ACHN (cell line): ENCODE measurements at regions not wholly inside any gene's neighbourhood (a gene's known extent, or its start where the extent isn't known, plus 50 kb on each side); places are given as distances from the start of the nearest gene placed in this dataset.

Experiments used
- DNase-seq: peaks from one replicate; pipeline ENCODE4 v3.0.0-alpha.2; 2015
- in situ Hi-C: cut with HindIII; loops from 2 replicates; pipeline ENCODE4 v1.10.0; 2017; ENCODE audit warnings: low sequenced_read_pairs, low pct_ligation_motif_present, low pct_unique_long_range_greater_than_20kb

- in situ Hi-C loops: no loop called here
These were observed 342.7 kb downstream of the AASDHPPT start for GRCh38 chr11:106420048-106420665.

DNA sequence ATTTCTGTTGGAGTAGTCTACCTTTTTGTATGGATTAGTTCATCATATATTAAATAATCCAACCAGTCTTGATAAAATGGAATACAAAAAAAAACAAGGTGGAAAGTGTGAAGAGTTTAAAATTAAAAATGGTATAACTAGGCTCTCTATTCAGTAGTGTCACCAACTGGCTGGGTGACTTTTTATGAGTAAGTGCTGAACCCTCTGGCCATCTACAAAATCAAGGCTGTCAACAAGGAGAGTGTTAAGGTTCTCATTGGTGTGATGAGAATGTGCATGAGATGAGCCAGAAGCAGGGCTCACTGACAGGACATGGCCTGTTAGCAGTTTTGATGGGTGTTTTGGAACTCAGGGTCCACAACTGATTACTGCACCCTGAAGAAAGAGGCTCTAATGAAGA, 343.2 kb downstream of the AASDHPPT start:
- in situ Hi-C loops: no loop called here

More at GRCh38 chr11:106420048-106420665, 342.7 kb downstream of the AASDHPPT start:
- DNase-seq: no peak

GRCh38 chr11:106421676-106422292, 344.3 kb downstream of the AASDHPPT start:
- DNase-seq: no peak
- in situ Hi-C loops: no loop called here

More for the DNA sequence above, 343.2 kb downstream of the AASDHPPT start:
- DNase-seq: no peak

GRCh38 chr11:106422583-106422982, 345.1 kb downstream of the AASDHPPT start:
- no peak for DNase-seq
- in situ Hi-C loops: no loop called here

GRCh38 chr11:106424111-106424510, 346.6 kb downstream of the AASDHPPT start:
- in situ Hi-C loops: no loop called here
- peak; percentile 26 for DNase-seq

- in situ Hi-C loops: no loop called here
- no peak for DNase-seq
These were observed 348.4 kb downstream of the AASDHPPT start for GRCh38 chr11:106425819-106426218.

DNA sequence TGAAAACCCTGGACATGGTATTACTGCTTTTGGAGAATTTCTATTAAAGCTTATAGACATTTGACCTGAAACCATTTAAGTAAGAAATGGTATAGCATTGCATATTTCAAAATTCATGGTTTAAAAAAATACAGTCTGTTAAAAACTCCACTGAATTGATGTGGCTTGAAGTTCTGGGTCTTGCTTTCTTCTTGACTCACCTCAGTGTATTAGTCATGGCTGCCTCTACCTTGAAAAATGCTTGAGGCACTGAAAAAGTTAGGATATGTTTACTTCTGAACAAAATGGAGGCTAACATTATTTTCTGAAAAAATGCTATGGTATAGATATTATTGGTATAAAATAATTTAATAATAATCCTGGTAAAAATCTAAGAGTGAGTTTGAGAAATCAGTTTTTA, 349.2 kb downstream of the AASDHPPT start:
- in situ Hi-C loops: no loop called here
- DNase-seq: no peak

GRCh38 chr11:106427736-106428135, 350.3 kb downstream of the AASDHPPT start:
- in situ Hi-C loops: no loop called here
- DNase-seq: no peak

- in situ Hi-C loops: no loop called here
- DNase-seq: no peak
These were observed 364.6 kb downstream of the AASDHPPT start for GRCh38 chr11:106442032-106442431.

- in situ Hi-C loops: no loop called here
- DNase-seq: no peak
These were observed 368.8 kb downstream of the AASDHPPT start for GRCh38 chr11:106446302-106446701.

- in situ Hi-C loops: no loop called here
- DNase-seq: no peak
These were observed 369.5 kb downstream of the AASDHPPT start for GRCh38 chr11:106446955-106447354.

DNA sequence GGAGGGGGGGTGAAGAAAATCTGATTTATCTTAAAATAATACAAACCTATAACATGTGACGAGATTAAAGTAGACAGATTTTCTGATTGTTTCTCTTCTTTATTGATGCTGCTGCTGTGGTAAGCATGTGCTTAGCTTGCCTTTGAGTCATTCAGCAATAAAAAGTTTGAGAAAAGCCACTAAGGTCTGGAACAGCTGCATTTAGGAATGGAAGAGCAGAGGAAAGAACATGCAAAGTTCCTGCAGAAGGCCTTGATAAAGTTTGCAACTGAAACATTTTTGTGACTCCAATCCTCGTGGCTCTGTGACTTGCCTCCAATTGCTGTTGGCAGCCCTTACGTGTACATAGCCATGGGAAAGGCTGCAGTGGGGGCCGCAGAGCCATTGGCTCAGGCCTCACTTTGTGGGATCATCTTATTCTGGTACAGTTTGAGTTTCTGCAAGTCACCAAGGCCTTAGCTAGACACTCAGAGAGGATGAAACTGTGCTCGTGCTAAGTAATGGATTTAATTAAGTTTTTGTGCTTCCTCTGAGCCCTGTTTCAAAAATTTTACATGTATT, 370.2 kb downstream of the AASDHPPT start:
- in situ Hi-C loops: no loop called here
- no peak for DNase-seq

- in situ Hi-C loops: no loop called here
- DNase-seq: no peak
These were observed 372.3 kb downstream of the AASDHPPT start for GRCh38 chr11:106449763-106450162.

- in situ Hi-C loops: no loop called here
- no peak for DNase-seq
These were observed 373.9 kb downstream of the AASDHPPT start for GRCh38 chr11:106451228-106451922.

DNA sequence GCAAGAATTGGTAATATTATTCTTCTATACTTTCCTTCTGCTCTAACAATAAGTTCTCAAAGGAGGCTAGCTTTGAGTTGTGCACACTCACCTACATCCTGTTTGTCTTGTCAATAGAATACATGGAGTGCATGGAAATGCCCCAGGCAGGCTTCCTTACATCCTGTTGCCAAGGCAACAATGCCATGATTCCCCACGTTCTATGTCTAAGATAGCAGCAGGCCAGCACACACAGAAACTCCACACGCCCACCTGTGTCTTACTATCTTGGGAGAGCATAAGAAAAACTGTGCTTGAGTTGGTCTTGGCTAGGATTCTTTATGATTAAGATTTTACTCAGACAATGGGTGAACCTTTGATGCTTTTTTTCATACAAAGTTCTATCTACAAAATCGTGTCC, 379.2 kb downstream of the AASDHPPT start:
- no peak for DNase-seq
- in situ Hi-C loops: no loop called here

GRCh38 chr11:106457727-106458126, 380.3 kb downstream of the AASDHPPT start:
- in situ Hi-C loops: no loop called here
- DNase-seq: no peak

DNA sequence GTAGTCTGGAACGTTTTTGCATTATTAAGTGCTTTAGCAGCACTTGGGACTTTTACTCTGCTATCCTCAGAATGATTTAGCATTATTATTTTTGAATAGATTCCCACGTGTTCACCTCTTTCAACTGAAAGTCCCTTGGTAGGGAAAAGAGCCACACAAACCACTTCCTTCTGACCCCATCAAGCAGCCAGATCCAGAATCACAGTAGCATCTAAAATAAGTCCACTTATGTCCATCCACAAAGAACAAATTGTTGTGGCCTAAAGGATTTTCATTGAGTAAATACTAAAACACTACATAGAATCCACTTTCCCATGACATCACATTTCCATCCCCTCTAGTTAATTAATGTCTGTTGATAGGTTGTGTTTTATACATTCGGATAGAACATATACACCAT, 381.7 kb downstream of the AASDHPPT start:
- DNase-seq: no peak
- in situ Hi-C loops: no loop called here

DNA sequence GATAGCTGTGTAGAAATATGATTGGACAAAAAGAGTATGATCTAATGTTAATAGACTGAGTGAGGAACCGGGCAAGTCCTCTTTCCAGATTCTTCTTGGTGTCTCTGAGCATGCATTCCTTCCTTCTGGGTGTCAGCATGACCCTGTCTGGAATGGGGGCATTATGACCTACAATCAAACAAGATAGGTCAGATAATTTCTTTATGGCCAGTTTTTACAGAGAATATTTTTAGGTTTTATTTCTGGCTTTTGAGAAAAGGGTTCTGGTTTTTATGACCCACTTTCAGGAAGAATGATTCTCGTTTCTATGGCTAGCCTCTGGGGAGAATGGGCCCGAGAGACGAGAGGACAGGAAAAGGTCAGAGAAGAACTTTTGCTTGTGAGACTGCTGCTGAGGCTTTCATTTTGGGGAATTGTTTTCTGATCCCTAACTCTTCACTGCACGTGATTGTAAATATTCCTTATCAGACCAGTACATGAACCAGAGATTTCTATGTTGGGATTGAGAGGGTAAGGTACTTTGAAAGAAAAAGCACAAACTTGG, 383.8 kb downstream of the AASDHPPT start:
- in situ Hi-C loops: no loop called here
- DNase-seq: no peak

- in situ Hi-C loops: no loop called here
- DNase-seq: no peak
These were observed 384.5 kb downstream of the AASDHPPT start for GRCh38 chr11:106461839-106462545.
